ENCODE measurements at regions not wholly inside any gene's neighbourhood (a gene's known extent, or its start where the extent isn't known, plus 50 kb on each side); places are given as distances from the start of the nearest gene placed in this dataset.

DNA sequence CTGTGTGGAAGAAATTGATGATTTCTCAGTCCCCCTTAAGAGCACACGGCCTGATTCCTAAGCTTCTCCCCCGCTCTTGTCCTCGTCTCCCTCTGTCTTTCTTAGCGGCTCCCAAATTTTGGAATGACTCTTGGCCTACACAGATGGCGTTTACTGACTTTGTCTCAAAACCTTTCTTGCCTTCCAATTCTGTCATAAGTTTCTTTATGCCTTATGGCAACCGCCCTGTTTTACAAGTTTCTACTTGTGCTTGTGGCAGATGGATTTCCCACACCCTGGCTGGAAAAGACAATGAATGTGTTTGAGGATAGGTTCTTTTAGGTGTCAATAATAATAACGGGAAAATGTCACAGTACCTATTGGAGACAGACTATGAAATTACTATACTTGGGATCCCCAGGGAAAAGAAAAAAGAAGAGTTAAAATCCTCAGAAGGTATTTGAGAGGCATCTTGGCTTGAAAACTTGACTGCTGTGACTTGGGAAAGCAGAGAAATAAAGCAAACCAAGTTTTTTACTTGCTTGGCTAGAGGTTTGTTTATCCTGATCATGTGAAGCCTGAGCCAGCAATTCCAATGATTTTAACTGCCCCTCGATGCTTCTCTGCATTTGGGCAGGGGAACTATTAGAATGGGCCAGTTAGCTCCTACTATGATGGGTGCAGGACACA is 276.4 kb downstream of the HRH4 start:
- ATAC-seq (no peak), FAIRE-seq (no peak), DNase-seq (no peak)
- Histone ChIP-seq H3K4me3 (no peak overlapping the region), H3K27me3 (peaks cover 0 to 7% (median 2%) of the 10 kb centered on the region in 4 donors), H3K4me1 (no peaks in the 10 kb centered on the region), H3K27ac (no peak overlapping the region), H3K36me3 (no peaks in the 10 kb centered on the region), H3K9me3 (no peaks in the 10 kb centered on the region)
- intact Hi-C loops (cut with DNase I) = loop anchor here in 2 of 3 donors (10.0 kb wide), 3 partner anchors 132 to 192 kb away; no protein-coding TSS in a partner anchor
- TF ChIP-seq CTCF (IDR thresholded peaks at IDR 0.05) = no peak
- 63 to 67% methylated on average over 8 of the region's 8 CpGs for WGBS, 2 donors

- H3K4me3 ChIP-seq = no peak overlapping the region
- intact Hi-C loops (cut with DNase I) = no loop called here
- H3K27me3 ChIP-seq = no peaks in the 10 kb centered on the region
- TF ChIP-seq CTCF (IDR thresholded peaks at IDR 0.05) = no peak
- no peak for ATAC-seq
- WGBS, 2 donors = 65 to 76% methylated on average over 2 of the region's 2 CpGs
- no peak overlapping the region for H3K27ac ChIP-seq
- DNase-seq = no peak
- H3K36me3 ChIP-seq = no peaks in the 10 kb centered on the region
- H3K4me1 ChIP-seq = no peaks in the 10 kb centered on the region
- FAIRE-seq = no peak
- no peaks in the 10 kb centered on the region for H3K9me3 ChIP-seq
These were observed 280.4 kb downstream of the HRH4 start for GRCh38 chr18:24740829-24741228.

DNA sequence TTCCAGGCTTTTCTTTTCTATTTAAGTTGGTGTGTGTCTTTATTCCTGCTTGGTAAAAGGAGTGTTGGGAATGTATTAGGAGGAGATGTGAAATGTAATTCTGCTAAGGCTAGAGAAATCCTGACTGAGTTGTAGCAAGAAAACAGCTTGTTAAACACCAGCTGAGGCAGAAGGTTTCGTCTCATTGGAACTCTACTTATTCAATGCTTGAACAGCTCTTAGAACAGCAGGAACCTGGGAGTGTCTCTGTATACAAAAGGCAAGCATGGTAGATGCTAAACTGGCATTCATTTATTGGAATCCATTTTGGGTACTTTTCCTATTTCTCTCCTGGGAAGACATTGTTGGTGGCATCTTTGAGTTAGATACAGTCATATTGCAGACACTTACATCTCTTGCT is 280.9 kb downstream of the HRH4 start:
- no peak overlapping the region for H3K27ac ChIP-seq
- 60 to 62% methylated on average over 1 of the region's 1 CpG for WGBS, 2 donors
- H3K27me3 ChIP-seq = no peaks in the 10 kb centered on the region
- H3K4me3 ChIP-seq = no peak overlapping the region
- no peak for ATAC-seq
- H3K4me1 ChIP-seq = no peaks in the 10 kb centered on the region
- FAIRE-seq = no peak
- no peaks in the 10 kb centered on the region for H3K9me3 ChIP-seq
- DNase-seq = no peak
- intact Hi-C loops (cut with DNase I) = no loop called here
- TF ChIP-seq CTCF (IDR thresholded peaks at IDR 0.05) = no peak
- H3K36me3 ChIP-seq = no peaks in the 10 kb centered on the region

DNA sequence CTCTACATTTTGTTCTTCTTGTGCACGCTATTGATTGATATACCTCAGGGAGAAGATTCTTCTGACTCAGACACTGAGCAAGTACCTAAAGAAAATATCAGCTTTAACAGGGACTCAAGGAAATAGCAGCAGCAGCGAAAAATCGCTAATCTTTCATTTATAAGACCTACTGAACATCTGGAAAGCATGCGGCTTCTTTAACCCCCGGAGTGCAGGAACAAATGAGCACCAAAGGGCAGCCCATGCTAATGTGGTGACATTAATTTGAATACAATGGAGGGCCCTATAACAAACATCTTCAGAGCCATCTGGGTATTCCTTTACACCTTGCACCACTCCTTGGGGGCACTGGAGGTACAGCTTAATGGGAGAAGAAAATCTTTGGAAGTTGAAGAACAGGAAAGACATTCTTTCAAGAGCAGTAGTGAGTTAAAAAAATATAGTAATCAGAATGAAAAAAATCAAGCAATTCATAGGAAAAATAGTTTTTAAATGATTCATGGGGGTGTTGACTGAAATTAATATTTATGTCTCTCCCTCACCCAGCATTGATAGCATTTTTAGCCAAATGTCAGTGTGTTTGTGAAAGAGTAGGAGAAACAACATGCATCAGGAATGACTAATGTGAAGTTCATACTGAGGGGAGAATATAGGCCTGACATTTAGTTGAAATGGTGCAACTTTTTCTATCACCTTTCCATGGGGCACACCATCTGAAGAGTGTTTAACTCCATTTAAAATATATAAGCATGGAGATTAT is 281.7 kb downstream of the HRH4 start:
- no peak for FAIRE-seq
- 69 to 78% methylated on average over 5 of the region's 5 CpGs for WGBS, 2 donors
- H3K36me3 ChIP-seq = no peaks in the 10 kb centered on the region

More for the DNA sequence above, 281.7 kb downstream of the HRH4 start:
- Histone ChIP-seq H3K4me3 (no peak overlapping the region), H3K4me1 (no peaks in the 10 kb centered on the region), H3K27me3 (no peaks in the 10 kb centered on the region), H3K27ac (no peak overlapping the region), H3K9me3 (no peaks in the 10 kb centered on the region)
- ATAC-seq (no peak), DNase-seq (no peak)
- intact Hi-C loops (cut with DNase I) = no loop called here
- TF ChIP-seq CTCF (IDR thresholded peaks at IDR 0.05) = no peak
